C4-2B (cell line): ENCODE measurements at regions not wholly inside any gene's neighbourhood (a gene's known extent, or its start where the extent isn't known, plus 50 kb on each side); places are given as distances from the start of the nearest gene placed in this dataset.
A peak's percentile ranks its signal among the peaks of the same experiment; 100 is the strongest.

Source experiments
- H3K27ac ChIP-seq: fragments of 450-650 bp; 2 replicates; pipeline ENCODE4 v1.5.1; 2017
- CTCF ChIP-seq: fragments of 450-650 bp; conservative IDR thresholded peaks from 2 replicates; pipeline ENCODE4 v1.5.1; 2017; ENCODE audit warnings: mild to moderate bottlenecking
- ZFX ChIP-seq: fragments of 450-650 bp; IDR thresholded peaks from 2 replicates; pipeline ENCODE4 v1.6.1; 2017

DNA sequence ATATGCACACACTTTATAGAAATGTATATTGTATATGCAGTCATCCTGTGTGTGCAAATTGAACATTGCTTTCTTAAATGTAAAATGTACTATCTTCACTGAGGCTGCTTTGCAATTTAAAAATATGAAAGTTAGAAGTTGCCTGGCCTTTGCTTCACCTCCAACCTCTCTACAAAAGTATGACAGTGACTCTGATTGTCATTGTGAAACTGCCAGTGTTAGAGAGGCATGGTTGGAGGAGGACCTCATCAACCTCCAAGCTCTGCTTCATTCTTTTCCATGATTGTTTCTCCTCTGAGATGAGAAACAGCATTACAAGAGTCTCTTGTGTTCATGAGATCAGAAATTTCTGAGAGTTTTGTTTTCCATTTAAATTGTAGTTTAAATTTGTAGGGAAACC lies 185.5 kb downstream of the ZC3H11B start:
- no peak overlapping the region for H3K27ac ChIP-seq
- no peak for TF ChIP-seq ZFX
- no peak for TF ChIP-seq CTCF

DNA sequence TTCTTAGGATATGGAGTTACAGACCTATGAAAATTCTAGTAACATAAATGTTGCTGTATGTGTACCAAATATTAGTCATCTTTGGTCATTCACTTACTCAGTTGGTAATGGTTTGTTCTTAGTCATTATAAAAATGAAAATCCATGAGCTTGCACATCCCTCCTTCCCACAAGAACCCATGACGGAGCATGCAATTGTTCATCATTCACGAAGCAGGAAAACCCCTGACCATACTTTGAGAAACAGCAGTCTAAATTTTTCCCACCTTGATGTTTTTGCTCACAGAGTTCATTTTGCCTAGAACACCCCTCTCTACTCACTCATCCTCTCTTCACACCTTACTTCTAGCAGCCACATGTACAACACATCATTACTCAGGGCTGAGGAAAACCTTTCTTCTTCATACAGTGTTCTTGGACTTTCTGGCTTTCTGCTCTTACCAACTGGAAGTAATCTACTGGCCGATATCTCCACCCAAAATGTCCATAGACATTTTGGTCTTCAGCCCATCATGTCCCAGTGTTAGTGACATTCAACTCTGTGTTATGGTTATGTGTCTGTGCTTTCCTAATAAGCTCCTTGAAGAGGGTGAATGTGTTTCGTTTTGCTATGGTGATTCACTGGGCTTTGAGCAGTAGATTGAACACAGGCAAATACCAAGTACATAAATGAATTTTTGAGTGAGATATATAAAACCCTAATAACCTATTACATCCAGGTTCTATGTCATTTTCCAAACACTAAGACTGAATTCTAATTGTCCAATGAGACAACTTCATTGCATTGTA lies 189.9 kb downstream of the ZC3H11B start:
- TF ChIP-seq ZFX (no peak), CTCF (no peak)

DNA sequence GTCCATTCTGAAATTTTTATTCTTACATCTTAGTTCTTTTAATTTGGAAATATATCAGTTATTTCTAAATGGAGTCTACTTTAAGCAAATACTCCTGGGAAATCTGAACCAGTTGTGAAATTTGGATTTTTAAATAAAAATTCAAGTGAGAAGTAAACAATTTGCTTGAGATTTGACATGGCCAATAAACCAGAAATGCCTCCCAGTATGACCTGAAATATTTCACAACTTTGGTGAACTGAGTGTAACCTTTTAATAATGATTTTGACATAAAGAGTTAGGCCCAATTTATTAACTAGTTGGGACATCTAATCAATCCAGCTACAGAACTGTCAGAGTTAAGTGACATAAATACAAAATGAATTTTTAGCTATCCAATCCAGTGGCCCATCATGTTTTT lies 192.0 kb downstream of the ZC3H11B start:
- TF ChIP-seq CTCF (no peak), ZFX (no peak)
- H3K27ac ChIP-seq = no peak overlapping the region

More for the DNA sequence above, 189.9 kb downstream of the ZC3H11B start:
- no peak overlapping the region for H3K27ac ChIP-seq

- TF ChIP-seq ZFX = no peak
- no peak for TF ChIP-seq CTCF
- no peak overlapping the region for H3K27ac ChIP-seq
Measured at GRCh38 chr1:219419860-219420259, 193.0 kb downstream of the ZC3H11B start.

- TF ChIP-seq CTCF (no peak), ZFX (no peak)
- no peak overlapping the region for H3K27ac ChIP-seq
Measured at GRCh38 chr1:219419065-219419464, 193.8 kb downstream of the ZC3H11B start.

DNA sequence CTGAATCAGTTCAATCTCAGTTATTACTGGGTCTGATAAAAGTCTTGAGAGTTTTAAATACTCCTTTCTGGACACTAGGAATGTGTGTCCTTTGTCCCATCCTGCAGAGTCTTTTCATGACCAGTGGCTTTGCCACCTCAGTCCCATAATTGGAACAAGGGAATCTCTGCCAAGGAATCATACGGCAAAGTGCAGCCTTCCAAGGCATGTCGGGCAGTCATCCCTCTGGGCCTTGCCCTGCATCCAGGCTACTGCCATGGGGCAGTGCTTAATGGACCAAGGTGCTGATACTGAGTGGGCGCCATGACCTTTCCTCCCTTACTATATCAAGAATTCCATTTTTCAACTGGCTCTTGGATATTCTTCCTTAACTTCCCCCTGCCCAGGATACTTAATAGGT lies 195.3 kb downstream of the ZC3H11B start:
- no peak for TF ChIP-seq ZFX
- TF ChIP-seq CTCF = no peak
- no peak overlapping the region for H3K27ac ChIP-seq

- TF ChIP-seq CTCF = peak; percentile 88
- TF ChIP-seq ZFX = no peak
- H3K27ac ChIP-seq = no peak overlapping the region
Measured at GRCh38 chr1:219416598-219417238, 196.2 kb downstream of the ZC3H11B start.
